ENCODE measurements at regions not wholly inside any gene's neighbourhood (a gene's known extent, or its start where the extent isn't known, plus 50 kb on each side); places are given as distances from the start of the nearest gene placed in this dataset.

GRCh38 chr9:108271646-108272348, 584.0 kb downstream of the ACTL7B start:
- TF ChIP-seq, protein P1, sequence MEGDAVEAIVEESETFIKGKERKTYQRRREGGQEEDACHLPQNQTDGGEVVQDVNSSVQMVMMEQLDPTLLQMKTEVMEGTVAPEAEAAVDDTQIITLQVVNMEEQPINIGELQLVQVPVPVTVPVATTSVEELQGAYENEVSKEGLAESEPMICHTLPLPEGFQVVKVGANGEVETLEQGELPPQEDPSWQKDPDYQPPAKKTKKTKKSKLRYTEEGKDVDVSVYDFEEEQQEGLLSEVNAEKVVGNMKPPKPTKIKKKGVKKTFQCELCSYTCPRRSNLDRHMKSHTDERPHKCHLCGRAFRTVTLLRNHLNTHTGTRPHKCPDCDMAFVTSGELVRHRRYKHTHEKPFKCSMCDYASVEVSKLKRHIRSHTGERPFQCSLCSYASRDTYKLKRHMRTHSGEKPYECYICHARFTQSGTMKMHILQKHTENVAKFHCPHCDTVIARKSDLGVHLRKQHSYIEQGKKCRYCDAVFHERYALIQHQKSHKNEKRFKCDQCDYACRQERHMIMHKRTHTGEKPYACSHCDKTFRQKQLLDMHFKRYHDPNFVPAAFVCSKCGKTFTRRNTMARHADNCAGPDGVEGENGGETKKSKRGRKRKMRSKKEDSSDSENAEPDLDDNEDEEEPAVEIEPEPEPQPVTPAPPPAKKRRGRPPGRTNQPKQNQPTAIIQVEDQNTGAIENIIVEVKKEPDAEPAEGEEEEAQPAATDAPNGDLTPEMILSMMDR (IDR thresholded peaks at IDR 0.05): no peak
- TF ChIP-seq POLR2AphosphoS5 (IDR thresholded peaks at IDR 0.05) (no peak), EP300 (IDR thresholded peaks at IDR 0.05) (no peak), POLR2A (IDR thresholded peaks at IDR 0.05; ENCODE audit: low read depth) (no peak)
